Gastroesophageal sphincter (tissue), 4 donors: ENCODE measurements at regions not wholly inside any gene's neighbourhood (a gene's known extent, or its start where the extent isn't known, plus 50 kb on each side); places are given as distances from the start of the nearest gene placed in this dataset.

Experiments used
- ATAC-seq: fragments of 150-250 bp; one replicate; pipeline ENCODE4 v1.9.1; 2016; ENCODE audit warnings: mild to moderate bottlenecking, moderate library complexity
- H3K27ac ChIP-seq, 4 donors: fragments of 200-600 bp; sonication (generic) in 3 of 4; 1 replicate in 3 of 4; 2 replicates in 1 of 4; pipeline ENCODE4 v1.5.1; 2016 to 2019
- H3K27me3 ChIP-seq: fragments of 200-600 bp; sonication (generic); one replicate; pipeline ENCODE4 v1.5.1; 2019
- H3K36me3 ChIP-seq, 2 donors: fragments of 200-600 bp; sonication (generic); one replicate each; pipeline ENCODE4 v1.5.1; 2019; ENCODE audit warnings: control low read depth in 1 of 2
- H3K4me1 ChIP-seq, 3 donors: fragments of 200-600 bp; sonication (generic); 1 replicate in 2 of 3; 2 replicates in 1 of 3; pipeline ENCODE4 v1.5.1; 2016 to 2019; ENCODE audit warnings: control low read depth in 2 of 3
- H3K4me3 ChIP-seq, 2 donors: fragments of 200-600 bp; sonication (generic); one replicate each; pipeline ENCODE4 v1.5.1; 2019; ENCODE audit warnings: mild to moderate bottlenecking in 1 of 2, moderate library complexity in 1 of 2
- H3K9me3 ChIP-seq, 3 donors: fragments of 200-600 bp; sonication (generic); one replicate each; pipeline ENCODE4 v1.5.1; 2017 to 2019; ENCODE audit warnings: control low read depth in 2 of 3
- CTCF ChIP-seq, 4 experiments: fragments of 200-600 bp in 2 of 4; fragments of 450-650 bp in 2 of 4; sonication (generic) in 1 of 4; IDR thresholded peaks; one replicate each; pipeline ENCODE4 v1.5.1; 2017 to 2019; ENCODE audit warnings: antibody characterized with exemption in 4 of 4, mild to moderate bottlenecking in 2 of 4, moderate library complexity in 2 of 4
- EP300 ChIP-seq: sonication (generic); formaldehyde crosslinking; IDR thresholded peaks from one replicate; pipeline ENCODE4 v1.6.1; 2017; ENCODE audit warnings: antibody characterized with exemption, mild to moderate bottlenecking
- POLR2A ChIP-seq, 2 donors: fragments of 450-650 bp; IDR thresholded peaks; one replicate each; pipeline ENCODE4 v1.6.1; 2017; ENCODE audit warnings: antibody characterized with exemption in 2 of 2, mild to moderate bottlenecking in 2 of 2, moderate library complexity in 1 of 2
- POLR2AphosphoS5 ChIP-seq: sonication (generic); formaldehyde crosslinking; IDR thresholded peaks from one replicate; pipeline ENCODE4 v1.6.1; 2017; ENCODE audit warnings: antibody characterized with exemption
- WGBS, 2 donors: methylation state at CpG; one replicate each; pipeline ENCODE4 v1.1.5; 2018; ENCODE audit warnings: low coverage in 1 of 2; 5-methylcytosine and 5-hydroxymethylcytosine counted together

GRCh38 chr6:99779631-99780555 lies 173.3 kb downstream of the PRDM13 start:
- Histone ChIP-seq H3K36me3 (no peaks in the 10 kb centered on the region), H3K27me3 (peaks cover 9% of the 10 kb centered on the region), H3K9me3 (no peaks in the 10 kb centered on the region), H3K4me3 (no peak overlapping the region), H3K27ac (no peak overlapping the region), H3K4me1 (no peaks in the 10 kb centered on the region)
- ATAC-seq, result no peak
- TF ChIP-seq EP300 (no peak), CTCF (IDR thresholded peaks at IDR 0.05) (no peak), POLR2AphosphoS5 (no peak), POLR2A (IDR thresholded peaks at IDR 0.05) (no peak)
- 20% methylated on average over 1 of the region's 9 CpGs; no CpG with 5 or more reads in 1 of the 2 donors for WGBS, 2 donors

- Histone ChIP-seq H3K4me3 (no peak overlapping the region), H3K9me3 (no peaks in the 10 kb centered on the region), H3K27ac (no peak overlapping the region), H3K27me3 (peaks cover 9% of the 10 kb centered on the region), H3K4me1 (no peaks in the 10 kb centered on the region), H3K36me3 (no peaks in the 10 kb centered on the region)
- no peak for ATAC-seq
- TF ChIP-seq EP300 (no peak), CTCF (IDR thresholded peaks at IDR 0.05) (no peak), POLR2AphosphoS5 (no peak), POLR2A (IDR thresholded peaks at IDR 0.05) (no peak)
- WGBS, 2 donors, result 83% methylated on average over 1 of the region's 3 CpGs; no CpG with 5 or more reads in 1 of the 2 donors
These were observed 173.9 kb downstream of the PRDM13 start for GRCh38 chr6:99780556-99780885.

- no peak for ATAC-seq
- no peaks in the 10 kb centered on the region for H3K9me3 ChIP-seq
- H3K36me3 ChIP-seq, result no peaks in the 10 kb centered on the region
- H3K27me3 ChIP-seq, result no peaks in the 10 kb centered on the region
- 36 to 40% methylated on average over 1 of the region's 1 CpG for WGBS, 2 donors
- no peak overlapping the region for H3K27ac ChIP-seq
- H3K4me1 ChIP-seq, result no peaks in the 10 kb centered on the region
- no peak overlapping the region for H3K4me3 ChIP-seq
- no peak for TF ChIP-seq POLR2A (IDR thresholded peaks at IDR 0.05)
- TF ChIP-seq CTCF (IDR thresholded peaks at IDR 0.05), result no peak
- TF ChIP-seq EP300, result no peak
- TF ChIP-seq POLR2AphosphoS5, result no peak
These were observed 183.1 kb downstream of the PRDM13 start for GRCh38 chr6:99789767-99790166.

- no peak overlapping the region for H3K4me3 ChIP-seq
- no peak for ATAC-seq
- H3K27me3 ChIP-seq, result no peaks in the 10 kb centered on the region
- no peak overlapping the region for H3K27ac ChIP-seq
- TF ChIP-seq CTCF (IDR thresholded peaks at IDR 0.05) (no peak), POLR2A (IDR thresholded peaks at IDR 0.05) (no peak), POLR2AphosphoS5 (no peak), EP300 (no peak)
- no peaks in the 10 kb centered on the region for H3K9me3 ChIP-seq
- no peaks in the 10 kb centered on the region for H3K4me1 ChIP-seq
- H3K36me3 ChIP-seq, result no peaks in the 10 kb centered on the region
These were observed 184.0 kb downstream of the PRDM13 start for GRCh38 chr6:99790679-99791078.

GRCh38 chr6:99801805-99802204 lies 192.2 kb downstream of the MCHR2 start:
- Histone ChIP-seq H3K36me3 (no peaks in the 10 kb centered on the region), H3K9me3 (no peaks in the 10 kb centered on the region), H3K27me3 (no peaks in the 10 kb centered on the region), H3K27ac (no peak overlapping the region), H3K4me1 (no peaks in the 10 kb centered on the region), H3K4me3 (no peak overlapping the region)
- TF ChIP-seq CTCF (IDR thresholded peaks at IDR 0.05), result no peak
- no peak for TF ChIP-seq POLR2AphosphoS5
- no peak for TF ChIP-seq EP300
- no peak for TF ChIP-seq POLR2A (IDR thresholded peaks at IDR 0.05)
- ATAC-seq, result no peak
- 57 to 71% methylated on average over 1 of the region's 1 CpG for WGBS, 2 donors
